ENCODE measurements at regions not wholly inside any gene's neighbourhood (a gene's known extent, or its start where the extent isn't known, plus 50 kb on each side); places are given as distances from the start of the nearest gene placed in this dataset.

GRCh38 chr10:123462756-123463155 lies 203.4 kb upstream of the GPR26 start:
- Histone ChIP-seq H3K27ac (no peak overlapping the region), H3K4me1 (no peaks in the 10 kb centered on the region), H3K27me3 (peaks cover 0 to 7% of the 10 kb centered on the region in 2 donors), H3K36me3 (no peaks in the 10 kb centered on the region), H3K9me3 (no peaks in the 10 kb centered on the region), H3K4me3 (no peak overlapping the region)
- DNase-seq, result no peak
- no peak for TF ChIP-seq CTCF (IDR thresholded peaks at IDR 0.05)
- intact Hi-C loops (cut with DNase I; ENCODE audit: low total_unique reads), result no loop called here

- no peak for DNase-seq
- TF ChIP-seq CTCF (IDR thresholded peaks at IDR 0.05), result no peak
- Histone ChIP-seq H3K9me3 (no peaks in the 10 kb centered on the region), H3K36me3 (no peaks in the 10 kb centered on the region), H3K27me3 (peaks cover 0 to 7% of the 10 kb centered on the region in 2 donors), H3K4me3 (no peak overlapping the region), H3K4me1 (no peaks in the 10 kb centered on the region), H3K27ac (no peak overlapping the region)
- intact Hi-C loops (cut with DNase I; ENCODE audit: low total_unique reads), result no loop called here
These were observed 203.0 kb upstream of the GPR26 start for GRCh38 chr10:123463181-123463580.

GRCh38 chr10:123463698-123464097 lies 202.5 kb upstream of the GPR26 start:
- no peaks in the 10 kb centered on the region for H3K36me3 ChIP-seq
- no peaks in the 10 kb centered on the region for H3K9me3 ChIP-seq
- no peak for TF ChIP-seq CTCF (IDR thresholded peaks at IDR 0.05)
- peaks cover 0 to 7% of the 10 kb centered on the region in 2 donors for H3K27me3 ChIP-seq
- H3K4me3 ChIP-seq, result no peak overlapping the region
- no peaks in the 10 kb centered on the region for H3K4me1 ChIP-seq
- intact Hi-C loops (cut with DNase I; ENCODE audit: low total_unique reads), result no loop called here
- DNase-seq, result no peak
- no peak overlapping the region for H3K27ac ChIP-seq

- intact Hi-C loops (cut with DNase I; ENCODE audit: low total_unique reads), result no loop called here
- Histone ChIP-seq H3K9me3 (no peaks in the 10 kb centered on the region), H3K27ac (no peak overlapping the region), H3K4me1 (no peaks in the 10 kb centered on the region), H3K4me3 (no peak overlapping the region), H3K36me3 (no peaks in the 10 kb centered on the region), H3K27me3 (peaks cover 0 to 7% of the 10 kb centered on the region in 2 donors)
- TF ChIP-seq CTCF (IDR thresholded peaks at IDR 0.05), result no peak
- no peak for DNase-seq
These were observed 201.5 kb upstream of the GPR26 start for GRCh38 chr10:123464430-123465323.

GRCh38 chr10:123470336-123470921 lies 195.7 kb upstream of the GPR26 start:
- H3K27me3 ChIP-seq, result peaks cover 0 to 19% of the 10 kb centered on the region in 2 donors

More at GRCh38 chr10:123470336-123470921, 195.7 kb upstream of the GPR26 start:
- Histone ChIP-seq H3K9me3 (no peaks in the 10 kb centered on the region), H3K36me3 (no peaks in the 10 kb centered on the region), H3K27ac (no peak overlapping the region), H3K4me1 (no peaks in the 10 kb centered on the region), H3K4me3 (no peak overlapping the region)
- no peak for DNase-seq
- intact Hi-C loops (cut with DNase I; ENCODE audit: low total_unique reads), result no loop called here
- TF ChIP-seq CTCF (IDR thresholded peaks at IDR 0.05), result no peak

Data from tibial artery (tissue), 4 donors.